ENCODE measurements at regions not wholly inside any gene's neighbourhood (a gene's known extent, or its start where the extent isn't known, plus 50 kb on each side); places are given as distances from the start of the nearest gene placed in this dataset.
A peak's percentile ranks its signal among the peaks of the same experiment; 100 is the strongest.
"Not testable (repeated sequence)": the region's sequence is repeated elsewhere in the genome, so short reads cannot be mapped to it uniquely, and the experiment has no call there.

DNA sequence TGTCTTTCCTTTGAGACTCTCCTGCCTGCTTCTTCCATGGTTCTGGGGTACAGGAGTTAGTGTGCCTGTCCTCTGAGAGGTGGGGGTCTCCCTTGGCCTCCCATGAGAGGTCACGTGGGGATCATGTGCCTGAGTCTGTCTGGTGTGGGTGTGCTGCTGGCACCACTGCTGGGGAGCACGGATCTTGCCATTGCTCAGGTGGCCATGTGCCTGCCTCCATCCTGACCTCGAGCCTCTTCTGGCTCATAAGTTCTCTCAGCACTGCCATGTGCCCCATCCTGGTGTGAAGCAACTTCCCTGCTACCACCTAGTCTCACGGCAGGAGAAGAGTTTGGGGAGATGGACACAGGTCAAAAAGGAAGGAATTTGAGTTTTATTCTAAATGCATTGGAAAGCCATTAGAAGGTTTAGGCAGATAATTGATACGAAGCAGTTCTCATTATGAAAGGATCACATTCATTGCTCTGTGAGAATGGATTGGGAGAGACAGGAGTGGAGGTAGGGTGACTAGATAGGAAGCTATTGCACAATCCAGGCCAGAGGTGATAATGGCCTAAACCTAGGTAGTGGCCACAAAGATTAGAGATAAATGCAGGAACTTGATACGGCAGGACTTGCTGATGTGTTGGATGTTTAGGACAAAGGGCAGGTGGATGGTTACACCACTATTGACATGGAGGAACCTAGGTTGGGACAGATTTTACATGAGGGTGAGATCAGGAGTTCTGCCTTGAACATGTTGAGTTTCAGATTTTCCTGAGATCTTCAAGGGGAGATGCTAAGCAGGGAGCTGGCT, 173.0 kb upstream of the RORA start:
- no peak for DNase-seq (ENCODE audit: low spot score)

DNA sequence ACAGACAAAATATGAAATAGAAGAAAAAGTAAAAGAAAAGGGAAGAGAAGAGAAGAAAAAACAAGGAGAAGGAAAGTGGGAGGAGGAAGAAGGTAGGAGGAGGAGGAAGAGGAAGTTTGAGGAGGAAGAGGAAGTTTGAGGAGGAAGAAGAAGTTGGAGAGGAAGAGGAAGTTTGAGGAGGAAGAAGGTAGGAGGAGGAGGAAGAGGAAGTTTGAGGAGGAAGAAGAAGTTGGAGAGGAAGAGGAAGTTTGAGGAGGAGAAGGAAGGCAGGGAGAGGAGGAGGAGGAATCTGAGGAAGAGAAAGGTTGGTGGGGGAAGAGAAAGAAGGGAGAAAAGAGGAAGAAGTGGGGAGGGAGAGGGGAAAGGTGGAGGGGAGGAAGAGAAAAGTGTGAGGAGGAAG, 169.2 kb upstream of the RORA start:
- no peak for DNase-seq (ENCODE audit: low spot score)

DNA sequence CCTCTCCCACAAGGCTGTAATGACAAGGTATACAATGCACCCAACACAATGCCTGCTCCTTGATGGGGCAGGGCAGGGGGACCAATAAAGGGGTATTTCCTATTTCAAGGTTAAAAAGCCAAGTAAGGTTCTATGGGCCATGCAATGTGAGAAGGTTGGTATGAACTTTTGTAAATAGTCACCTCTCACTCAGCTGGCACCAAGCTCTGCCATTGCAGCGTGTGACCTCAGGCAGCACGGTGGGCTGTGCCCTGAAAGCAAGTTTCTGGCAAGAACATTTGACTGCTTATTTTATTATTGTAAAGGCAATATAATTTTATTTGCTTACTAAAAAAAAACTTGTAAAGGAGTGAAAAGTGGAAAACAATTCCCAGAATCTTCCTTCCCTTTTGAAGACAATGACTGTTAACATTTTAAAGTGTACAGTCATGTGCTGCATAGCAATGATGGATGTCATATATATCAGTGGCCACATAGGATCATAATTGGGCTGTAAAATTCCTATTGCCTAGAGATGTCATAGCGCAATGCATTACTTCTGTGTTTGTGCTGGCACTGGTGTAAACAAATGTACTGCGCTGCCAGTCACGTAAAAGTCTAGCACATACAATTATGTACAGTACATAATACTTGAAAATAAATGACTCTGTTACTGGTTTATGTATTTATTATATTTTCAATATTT, 167.3 kb upstream of the RORA start:
- DNase-seq (ENCODE audit: low spot score): no peak

DNA sequence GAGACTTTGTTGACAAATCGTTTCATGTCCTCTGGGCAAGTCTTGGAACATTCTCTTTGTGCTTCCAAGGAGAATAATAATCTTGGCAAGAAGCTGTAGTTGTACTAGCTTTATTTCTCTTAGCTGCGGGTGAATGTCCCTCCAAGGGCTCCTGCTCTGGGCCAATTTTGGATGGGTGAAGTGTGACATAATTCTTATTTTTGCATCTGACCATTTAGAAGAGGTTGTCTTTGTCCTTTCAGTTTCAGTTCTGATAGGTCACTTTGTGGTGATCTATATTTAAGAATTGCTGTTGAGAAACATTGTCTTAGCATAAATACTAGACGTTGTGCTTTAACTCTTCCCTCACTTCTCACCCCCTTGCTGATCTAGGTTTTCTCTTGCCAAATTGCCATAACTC, 164.8 kb upstream of the RORA start:
- no peak for DNase-seq (ENCODE audit: low spot score)

DNA sequence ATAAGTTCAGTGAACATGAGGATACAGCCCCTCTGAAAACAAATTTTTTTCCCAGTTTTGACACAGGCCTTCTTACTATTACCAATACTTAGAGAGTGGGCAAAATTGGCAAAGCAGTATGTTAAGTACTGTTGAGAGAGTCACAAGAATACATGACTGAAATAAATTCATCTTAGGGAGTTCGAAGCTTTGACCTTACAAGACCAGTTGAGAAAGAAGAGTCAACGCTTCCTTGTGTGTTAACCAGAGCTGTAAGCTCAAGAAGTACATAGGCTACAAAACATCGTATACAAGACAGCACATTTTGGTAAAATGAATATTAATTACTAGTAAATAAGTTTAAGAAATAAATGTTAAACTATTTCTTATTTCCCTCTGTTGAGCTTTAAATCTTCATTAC, 164.4 kb upstream of the RORA start:
- no peak for DNase-seq (ENCODE audit: low spot score)

DNA sequence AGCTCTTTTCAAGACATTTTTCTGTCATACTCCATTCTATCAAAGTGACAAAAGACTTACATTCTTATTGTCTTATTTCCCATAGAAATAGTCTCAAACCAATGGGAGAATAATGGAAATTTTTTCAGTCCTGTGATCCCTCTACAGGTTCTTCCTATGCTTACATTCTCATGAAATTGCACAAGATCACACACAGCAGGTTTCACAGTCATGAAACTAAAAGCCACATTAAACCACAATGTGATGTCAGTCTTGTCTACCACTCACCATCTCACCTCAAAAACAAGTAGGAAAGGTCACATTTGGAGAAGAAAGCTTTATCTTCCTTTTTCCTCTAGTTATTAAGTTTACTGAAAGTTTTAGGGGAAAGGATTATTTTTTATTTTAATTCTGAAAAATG, 161.0 kb upstream of the RORA start:
- DNase-seq (ENCODE audit: low spot score): no peak

DNA sequence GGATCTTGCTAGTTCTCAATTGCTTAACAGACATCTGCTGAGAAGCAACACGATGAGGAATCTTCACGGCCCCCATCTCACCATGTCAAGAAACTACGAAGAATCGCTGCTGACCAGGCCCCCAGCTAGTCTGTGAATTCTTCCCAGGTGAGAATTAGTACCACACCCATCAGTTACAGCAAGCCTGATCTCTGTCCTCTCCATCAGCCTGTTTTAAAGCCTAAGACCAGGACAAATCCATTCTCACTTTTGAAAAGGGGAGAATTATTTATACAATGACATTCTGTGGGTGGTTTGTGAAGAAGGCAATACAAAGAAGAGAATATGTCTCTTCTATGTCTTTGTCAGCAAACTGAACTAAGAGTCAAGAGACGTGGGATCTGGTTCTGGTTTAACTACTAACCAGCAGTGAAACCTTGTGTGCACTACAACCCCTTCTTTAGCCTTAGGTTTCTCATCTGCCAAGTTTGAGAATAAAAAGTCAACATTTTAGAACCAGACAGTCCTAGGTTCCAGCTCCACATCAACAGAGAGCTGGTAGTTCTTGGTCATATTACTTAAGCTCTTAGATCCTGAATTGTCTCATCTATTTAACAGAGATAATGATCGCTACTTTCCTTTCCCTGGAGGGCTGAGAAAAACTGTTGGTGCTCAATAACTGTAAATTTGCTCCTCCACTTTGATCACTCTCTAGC, 160.4 kb upstream of the RORA start:
- DNase-seq (ENCODE audit: low spot score): no peak

DNA sequence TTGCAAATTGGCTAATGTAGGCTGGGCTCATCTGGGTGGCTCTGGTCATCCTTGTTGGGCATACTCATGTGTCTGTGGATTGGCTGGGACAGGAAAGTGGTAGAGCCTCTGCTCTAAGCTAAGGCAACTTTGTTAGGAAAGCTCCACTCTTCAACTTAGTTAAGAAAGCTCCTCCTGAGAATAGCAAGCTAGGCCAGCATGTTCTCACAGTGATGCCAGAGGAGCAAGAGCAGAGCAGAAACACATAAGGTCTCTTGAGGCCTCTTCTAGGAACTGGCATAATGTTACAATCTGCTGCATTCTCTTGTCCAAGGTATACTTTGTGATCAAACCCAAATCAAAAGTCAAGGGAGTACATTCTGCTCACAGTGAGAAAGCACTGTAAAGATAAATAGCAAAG, 158.6 kb upstream of the RORA start:
- DNase-seq (ENCODE audit: low spot score): no peak

DNA sequence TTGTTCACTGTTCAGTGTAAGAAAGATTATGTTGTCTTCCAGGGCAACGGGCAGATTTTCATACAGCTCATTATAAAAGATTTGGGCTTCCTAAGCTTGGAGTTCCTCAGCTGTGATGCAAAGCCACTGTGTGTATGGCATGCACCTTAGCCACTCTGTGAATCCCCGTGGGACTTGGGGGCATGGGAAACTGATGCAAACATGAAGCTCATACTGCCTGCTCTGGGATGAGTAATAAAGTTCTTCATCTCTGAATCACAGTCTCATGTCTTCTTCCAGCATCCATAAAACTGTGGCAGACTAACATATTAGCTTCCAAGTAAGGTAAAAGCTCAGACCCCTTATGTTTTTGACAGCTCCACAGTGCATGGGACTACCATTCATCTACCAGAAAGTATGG, 154.3 kb upstream of the RORA start:
- peak; percentile 2 for DNase-seq (ENCODE audit: low spot score)

DNA sequence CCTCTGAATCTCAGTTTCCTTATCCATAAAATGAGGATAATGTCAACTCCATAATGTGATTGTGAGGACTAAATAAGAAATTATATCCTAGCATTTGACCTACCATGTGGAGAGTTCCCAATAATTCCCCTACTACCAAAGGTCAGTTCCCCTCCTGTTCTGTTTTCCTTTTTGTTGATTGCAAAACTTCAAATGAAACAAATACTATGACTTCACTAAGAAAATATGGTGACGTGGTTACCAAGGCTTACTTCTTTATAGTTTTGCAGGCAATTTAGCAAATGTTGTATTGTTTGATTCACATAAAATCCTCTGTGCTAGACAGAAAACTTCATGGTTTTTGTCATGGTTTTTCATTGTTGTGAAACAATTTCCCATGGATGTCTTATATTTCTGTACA, 153.8 kb upstream of the RORA start:
- no peak for DNase-seq (ENCODE audit: low spot score)

DNA sequence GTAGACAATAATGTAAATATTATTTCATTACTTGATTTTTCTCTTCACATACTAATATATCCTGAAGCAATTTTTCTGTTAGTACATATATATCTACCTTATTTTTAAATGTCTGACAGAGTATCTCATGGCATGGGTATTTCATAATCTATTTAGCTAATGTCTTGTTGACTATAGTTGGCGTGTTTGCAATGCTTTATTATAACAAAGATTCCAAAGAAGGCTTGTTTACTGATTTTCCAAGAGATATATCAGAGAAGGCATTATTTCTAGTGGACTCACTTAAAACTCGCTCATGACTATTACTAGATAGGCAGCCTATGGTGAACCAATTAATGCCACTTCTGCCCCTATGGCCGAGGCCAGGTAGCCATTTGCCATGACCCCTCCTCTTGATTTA, 152.4 kb upstream of the RORA start:
- no peak for DNase-seq (ENCODE audit: low spot score)

DNA sequence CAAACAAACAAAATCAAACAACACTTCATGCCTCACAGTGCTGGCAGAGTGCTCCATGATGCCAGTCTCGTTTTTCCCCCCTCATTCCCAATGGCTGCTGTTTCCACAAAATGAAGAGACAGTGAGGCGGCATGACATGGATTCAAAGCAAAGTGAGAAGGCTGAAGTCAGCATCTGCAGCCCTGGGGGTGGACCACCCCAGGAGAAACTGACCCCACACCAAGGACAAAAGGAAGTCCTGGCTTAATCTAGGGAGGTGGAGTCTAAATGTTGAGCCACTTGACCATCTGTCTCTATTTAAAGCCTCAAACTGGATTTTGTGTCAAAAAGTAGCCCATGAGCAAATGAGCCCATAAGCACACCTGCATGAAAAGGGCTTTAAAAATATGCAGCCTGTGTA, 151.2 kb upstream of the RORA start:
- DNase-seq (ENCODE audit: low spot score): no peak

DNA sequence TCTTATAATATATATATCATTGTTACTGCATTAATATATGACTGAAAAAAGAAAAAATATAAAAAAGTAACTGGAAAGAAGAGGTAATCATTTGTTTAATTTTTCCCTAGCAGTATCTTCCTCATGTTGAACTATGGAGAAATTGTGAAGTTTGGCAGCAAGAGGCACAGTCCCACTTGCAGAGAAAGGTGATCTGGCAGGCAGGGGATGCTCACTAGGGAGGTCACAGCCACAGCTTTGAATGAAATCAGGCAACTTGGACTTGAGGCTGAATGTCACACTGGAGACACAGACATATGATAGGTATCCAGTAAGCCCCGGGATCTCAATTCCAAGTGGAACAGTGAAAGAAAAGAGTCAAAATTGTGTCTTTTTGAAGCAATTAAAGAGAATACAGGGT, 149.9 kb upstream of the RORA start:
- DNase-seq (ENCODE audit: low spot score): no peak

DNA sequence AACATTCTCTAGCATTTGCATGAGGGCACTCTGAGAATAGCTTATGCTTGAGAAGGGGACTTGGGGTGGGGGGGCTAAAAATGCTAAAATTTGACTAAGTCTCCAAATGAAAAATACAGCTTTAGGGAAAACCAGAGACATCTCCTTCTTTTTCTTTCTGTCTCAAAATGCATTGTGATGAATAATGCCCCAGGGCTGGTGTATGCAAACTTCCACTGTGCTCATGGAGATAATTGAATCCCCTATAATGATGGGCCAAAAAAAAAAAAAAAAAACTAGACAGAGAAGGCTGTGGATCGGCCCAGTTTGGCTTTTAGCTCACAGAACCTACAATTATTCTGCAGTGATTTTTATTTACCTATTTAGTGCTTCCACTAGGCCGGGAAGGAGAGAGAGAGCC, 147.9 kb upstream of the RORA start:
- no peak for DNase-seq (ENCODE audit: low spot score)

DNA sequence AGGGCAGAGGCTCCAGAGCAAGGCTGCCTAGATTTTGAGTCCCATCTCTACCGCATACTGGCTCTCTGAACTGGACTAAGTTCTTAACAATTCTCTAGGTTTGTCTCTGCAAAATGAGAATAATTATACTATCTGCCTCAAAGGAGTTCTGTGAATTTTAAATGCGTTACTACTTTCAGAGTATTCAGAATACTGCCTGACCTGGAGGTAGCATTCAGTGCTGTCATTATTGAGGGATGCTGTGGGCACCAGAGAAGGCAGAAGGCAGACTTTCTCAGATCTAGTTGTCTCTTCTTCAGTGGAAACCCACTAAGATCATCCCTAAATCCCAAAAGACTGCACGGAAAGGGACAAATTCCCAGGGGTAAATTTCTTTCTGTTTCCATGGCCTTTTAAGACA, 147.4 kb upstream of the RORA start:
- DNase-seq (ENCODE audit: low spot score): no peak

DNA sequence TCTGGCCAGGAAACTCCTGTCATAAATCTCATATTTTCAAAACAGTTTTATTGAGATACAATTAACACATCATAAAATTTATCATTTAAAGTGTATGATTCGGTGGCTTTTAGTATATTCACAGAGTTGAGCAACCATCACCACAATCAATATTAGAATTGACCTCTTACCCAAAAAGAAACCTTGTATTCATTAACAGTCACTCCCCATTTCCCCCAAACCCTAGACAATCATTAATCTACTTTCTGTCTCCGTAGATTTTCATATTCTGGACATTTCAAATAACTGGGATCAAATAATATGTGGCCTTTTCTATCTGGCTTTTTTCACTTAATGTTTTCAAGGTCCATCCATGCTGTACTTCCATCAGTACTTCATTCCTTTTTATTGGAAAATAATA, 145.7 kb upstream of the RORA start:
- DNase-seq (ENCODE audit: low spot score): no peak

DNA sequence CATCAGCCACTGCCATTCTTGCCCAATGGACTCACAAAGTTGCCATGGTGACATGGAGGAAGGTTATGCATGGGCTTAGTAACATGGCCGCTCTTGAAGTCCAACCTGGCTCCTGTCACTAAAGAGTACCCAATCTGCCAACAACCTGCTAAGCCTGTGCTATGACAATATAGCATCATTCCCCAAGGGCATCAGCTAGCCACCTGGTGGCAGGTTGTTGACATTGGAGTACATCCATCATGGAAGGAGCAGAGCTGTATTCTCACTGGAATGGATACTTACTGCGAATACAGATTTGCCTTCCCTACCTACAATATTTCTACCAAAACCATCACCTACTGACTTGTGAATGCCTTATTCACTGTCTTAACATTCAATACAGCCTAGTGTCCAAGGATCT, 138.9 kb upstream of the RORA start:
- no peak for DNase-seq (ENCODE audit: low spot score)

DNA sequence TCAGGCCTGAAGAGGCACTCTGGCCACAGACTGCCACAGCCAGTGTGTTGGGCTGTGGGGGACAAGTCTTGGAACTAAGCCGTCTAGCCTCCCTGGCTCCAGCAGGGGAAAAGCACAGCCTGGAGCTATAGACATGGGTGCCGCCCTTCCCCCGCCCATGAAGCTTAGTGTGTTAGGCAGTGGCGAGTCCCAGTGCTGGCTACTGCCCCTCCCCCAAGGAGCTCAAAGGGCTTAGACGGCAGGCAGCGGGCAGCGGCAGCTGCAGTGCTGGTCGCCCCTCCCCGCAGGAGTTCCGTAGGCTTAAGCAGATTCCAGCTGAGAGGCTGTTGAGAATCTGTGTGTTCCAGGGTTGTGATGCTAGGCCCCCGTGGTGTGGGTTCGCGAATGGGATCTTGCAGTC, 135.8 kb upstream of the RORA start:
- no peak for DNase-seq (ENCODE audit: low spot score)

DNA sequence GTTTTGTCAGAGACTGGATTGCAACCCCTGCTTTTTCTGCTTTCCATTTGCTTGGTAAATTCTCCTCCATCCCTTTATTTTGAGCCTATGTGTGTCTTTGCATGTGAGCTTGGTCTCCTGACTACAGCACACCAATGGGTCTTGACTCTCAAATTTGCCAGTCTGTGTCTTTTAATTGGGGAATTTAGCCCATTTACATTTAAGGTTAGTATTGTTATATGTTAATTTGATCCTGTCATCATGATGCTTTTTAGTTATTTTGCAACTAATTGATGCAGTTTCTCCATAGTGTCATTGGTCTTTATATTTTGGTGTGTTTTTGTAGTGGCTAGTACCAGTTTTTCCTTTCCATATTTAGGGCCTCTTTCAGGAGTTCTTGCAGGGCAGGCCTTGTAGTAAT, 133.8 kb upstream of the RORA start:
- DNase-seq (ENCODE audit: low spot score): not testable (repeated sequence)

DNA sequence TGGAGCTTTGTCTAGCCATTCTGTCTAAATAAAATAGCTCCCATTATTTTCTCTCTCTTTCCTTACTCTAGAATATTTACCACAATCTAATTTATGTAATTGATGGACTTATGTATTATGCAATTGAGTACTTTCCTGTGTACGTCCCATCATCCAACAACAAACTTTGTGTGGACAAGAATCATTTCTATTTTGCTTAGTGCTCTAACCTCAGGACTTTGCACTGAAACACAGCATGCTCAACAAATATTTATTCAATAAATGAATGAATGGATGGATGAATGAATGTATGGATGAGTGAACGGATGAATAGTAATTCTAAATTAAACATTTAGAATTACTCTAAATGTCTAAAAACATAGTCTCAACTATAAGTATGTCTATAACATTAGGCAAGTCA, 115.2 kb upstream of the RORA start:
- DNase-seq (ENCODE audit: low spot score): no peak

DNA sequence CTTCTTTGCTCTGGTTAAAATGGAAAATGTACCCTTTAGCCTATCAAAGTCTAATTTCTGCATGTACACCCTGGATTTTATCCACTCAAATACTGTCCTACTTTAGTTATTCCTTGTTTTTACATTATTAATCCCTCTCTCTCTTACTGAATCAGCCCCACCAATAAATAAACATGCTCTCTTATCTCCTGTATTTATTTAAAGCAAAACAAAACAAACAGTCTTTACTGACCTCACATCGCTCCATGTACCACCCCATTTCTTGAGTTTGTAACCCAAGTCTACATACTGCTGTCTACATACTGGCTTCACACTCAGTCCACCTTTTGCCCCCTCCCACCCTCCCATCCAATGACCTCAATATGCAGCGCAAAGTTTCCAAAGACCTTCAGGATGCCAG, 113.3 kb upstream of the RORA start:
- DNase-seq (ENCODE audit: low spot score): no peak

DNA sequence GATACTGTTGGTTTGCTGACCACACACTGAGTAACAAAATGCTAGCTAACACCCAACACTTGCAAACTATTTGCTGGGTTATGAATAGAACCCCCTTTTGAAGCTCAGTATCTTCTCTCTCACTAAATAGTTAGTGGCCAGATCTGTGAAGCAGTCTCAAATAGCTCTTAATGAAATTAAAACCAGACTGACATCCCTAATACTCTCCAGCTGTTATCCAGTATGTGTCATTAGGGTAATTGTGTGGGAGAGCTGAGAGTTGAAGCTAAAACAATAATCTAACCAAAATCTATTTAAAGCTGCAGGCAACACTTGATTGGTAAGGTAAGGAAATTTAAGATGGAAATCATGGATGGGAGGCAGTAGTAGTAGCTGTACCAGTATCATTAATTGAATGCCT, 110.4 kb upstream of the RORA start:
- no peak for DNase-seq (ENCODE audit: low spot score)

DNA sequence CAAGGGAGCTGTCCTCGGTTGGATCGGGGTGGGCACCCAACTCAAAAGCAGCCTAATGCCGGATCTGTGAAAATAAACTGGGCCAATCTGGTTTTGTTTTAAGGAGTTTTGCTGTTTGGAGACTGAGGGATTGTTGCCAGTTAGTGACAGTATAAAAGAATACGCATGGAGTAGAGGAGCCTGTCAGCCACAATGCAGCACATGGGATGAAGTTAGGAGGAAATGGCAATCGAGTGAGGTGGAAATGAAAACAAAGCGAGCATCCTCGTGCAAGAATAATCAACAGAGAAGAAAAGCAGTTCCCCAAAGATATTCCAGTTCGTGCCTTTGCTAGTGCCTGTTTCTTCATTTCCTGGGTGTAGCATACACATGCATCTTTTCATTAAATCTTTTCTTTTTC, 108.4 kb upstream of the RORA start:
- DNase-seq (ENCODE audit: low spot score): no peak

Measured in hepatic stellate cell (primary cell).